ENCODE measurements at regions not wholly inside any gene's neighbourhood (a gene's known extent, or its start where the extent isn't known, plus 50 kb on each side); places are given as distances from the start of the nearest gene placed in this dataset.
"Not testable (repeated sequence)": the region's sequence is repeated elsewhere in the genome, so short reads cannot be mapped to it uniquely, and the experiment has no call there.

DNA sequence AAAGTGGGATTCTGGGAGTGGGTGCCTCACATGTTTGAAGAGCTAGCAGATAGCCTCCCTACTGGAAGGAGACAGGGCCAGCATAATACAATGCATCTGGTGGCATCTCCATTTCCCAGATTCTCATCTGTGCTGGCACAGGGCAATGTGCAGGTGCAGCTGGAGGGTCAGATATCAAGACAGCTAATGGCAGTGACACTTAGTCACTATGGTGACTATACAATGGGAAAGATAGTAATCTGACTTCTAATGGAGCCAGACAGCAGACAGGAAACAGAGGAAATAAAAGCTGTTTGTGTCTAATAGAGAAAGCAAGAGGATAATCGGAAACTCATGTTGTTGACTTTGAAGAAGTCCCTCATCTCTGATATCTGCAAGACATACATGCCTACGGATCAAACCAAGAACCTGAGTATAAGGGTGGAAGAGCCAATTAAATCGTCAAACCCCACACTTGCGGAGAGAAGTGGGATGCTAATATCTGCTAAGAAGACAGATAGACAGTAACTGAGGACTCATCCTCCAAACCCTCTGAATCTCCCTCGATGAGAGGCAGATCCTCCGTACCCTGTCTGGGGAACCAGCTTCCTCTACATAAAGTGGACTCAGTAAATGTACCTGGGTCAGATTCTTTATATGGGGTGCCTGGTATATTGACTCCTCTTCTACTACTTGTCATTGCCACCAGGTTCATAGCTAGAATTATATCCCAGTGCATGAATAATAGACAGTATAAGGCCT, 692.7 kb downstream of the SOCS6 start:
- DNase-seq (ENCODE audit: low read depth, low spot score) = no peak
- H3K27ac ChIP-seq = no peak overlapping the region

- H3K27ac ChIP-seq = no peak overlapping the region
- DNase-seq (ENCODE audit: low read depth, low spot score) = no peak
Measured at GRCh38 chr18:70973626-70974025, 684.8 kb downstream of the SOCS6 start.

DNA sequence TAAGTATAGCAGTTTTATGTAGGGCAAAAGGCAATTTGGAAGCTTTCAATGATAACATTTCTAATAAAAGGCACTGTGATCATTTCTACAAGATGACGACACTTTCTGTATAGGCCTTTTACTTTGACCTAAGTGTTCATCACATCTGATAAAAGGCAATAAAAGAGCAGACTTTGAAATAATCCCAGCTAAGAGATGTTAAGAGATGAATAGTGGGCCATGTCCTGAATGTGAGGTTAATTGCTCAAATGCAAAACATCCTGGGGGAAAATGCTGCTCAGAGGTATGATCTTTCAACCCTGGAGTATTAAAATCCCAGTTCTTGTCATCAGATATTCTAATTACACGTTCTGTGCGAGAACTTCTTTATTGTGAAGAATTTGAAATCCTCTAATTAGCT, 677.6 kb downstream of the SOCS6 start:
- H3K27ac ChIP-seq = no peak overlapping the region
- DNase-seq (ENCODE audit: low read depth, low spot score) = no peak

- H3K27ac ChIP-seq = no peak overlapping the region
- DNase-seq (ENCODE audit: low read depth, low spot score) = no peak
Measured at GRCh38 chr18:70961939-70962338, 673.1 kb downstream of the SOCS6 start.

DNA sequence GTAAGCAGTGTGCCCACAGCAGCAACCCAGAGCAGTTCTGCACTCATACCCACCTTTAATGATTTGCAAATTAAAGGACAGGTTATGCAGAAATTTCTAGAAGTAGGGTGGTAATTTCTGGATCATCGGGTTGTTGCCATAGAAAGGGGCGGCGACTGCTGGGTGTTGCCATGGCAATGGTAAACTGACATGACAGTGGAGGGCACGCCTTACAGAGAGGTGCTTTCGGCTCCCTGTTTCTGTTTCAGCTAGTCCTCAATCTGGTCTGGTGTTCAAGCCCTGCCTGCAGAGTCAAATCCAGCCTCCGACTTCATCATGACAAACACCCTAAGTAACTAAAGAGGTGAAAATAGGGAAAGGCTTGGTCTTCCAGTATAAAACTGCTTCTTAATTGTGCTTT, 667.7 kb downstream of the SOCS6 start:
- no peak overlapping the region for H3K27ac ChIP-seq
- DNase-seq (ENCODE audit: low read depth, low spot score) = no peak

- DNase-seq (ENCODE audit: low read depth, low spot score) = no peak
- no peak overlapping the region for H3K27ac ChIP-seq
Measured at GRCh38 chr18:70936160-70936559, 647.3 kb downstream of the SOCS6 start.

- no peak for DNase-seq (ENCODE audit: low read depth, low spot score)
- H3K27ac ChIP-seq = no peak overlapping the region
Measured at GRCh38 chr18:70931942-70932814, 643.3 kb downstream of the SOCS6 start.

DNA sequence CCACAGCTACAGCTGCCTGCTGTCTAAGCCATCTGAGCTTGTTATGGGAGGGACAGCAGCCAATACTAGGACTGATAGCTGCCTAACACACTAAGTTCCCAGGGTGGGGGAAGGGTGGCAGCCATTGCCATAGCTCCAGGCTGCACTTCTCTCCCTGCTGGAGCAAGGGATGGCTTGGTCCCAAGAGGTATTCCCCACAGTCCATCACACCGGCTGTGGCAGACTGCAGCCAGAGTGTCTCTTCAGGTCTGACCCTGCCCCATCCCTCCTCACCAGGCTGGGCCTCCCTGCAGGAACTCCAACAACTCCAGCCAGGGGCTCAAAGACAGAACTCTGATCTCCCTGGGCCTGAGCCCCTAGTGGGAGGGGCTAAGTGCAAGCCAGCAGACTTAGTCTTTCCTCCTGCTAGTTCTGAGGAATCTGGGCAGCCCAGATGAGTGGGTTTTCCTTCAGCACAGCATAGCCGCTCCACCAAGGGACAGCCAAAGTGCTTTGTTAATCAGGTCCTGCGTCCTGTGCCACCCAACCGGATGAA, 632.1 kb downstream of the SOCS6 start:
- DNase-seq (ENCODE audit: low read depth, low spot score) = no peak
- H3K27ac ChIP-seq = no peak overlapping the region

- no peak for DNase-seq (ENCODE audit: low read depth, low spot score)
- H3K27ac ChIP-seq = no peak overlapping the region
Measured at GRCh38 chr18:70907673-70908072, 618.8 kb downstream of the SOCS6 start.

GRCh38 chr18:70892381-70892780, 603.5 kb downstream of the SOCS6 start:
- DNase-seq (ENCODE audit: low read depth, low spot score) = no peak
- H3K27ac ChIP-seq = no peak overlapping the region

DNA sequence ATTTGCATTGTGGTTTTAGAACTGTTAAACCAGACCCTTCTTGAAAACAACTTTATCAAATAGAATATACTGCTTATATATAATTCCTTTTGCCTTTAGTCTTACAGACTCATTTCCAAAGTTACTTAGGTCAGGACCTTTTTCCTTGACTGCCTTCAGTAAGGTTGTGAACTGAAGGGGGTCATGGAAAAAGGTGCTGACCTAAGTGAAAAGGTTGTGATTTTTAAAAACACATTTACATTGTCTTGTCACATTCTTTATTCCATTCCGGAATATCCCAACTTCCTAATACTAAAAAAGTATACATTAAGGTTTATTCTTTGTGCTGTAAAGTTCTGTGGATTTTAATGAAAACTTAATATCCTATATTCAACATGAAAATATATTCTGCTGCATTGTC, 581.4 kb downstream of the SOCS6 start:
- no peak for DNase-seq (ENCODE audit: low read depth, low spot score)
- no peak overlapping the region for H3K27ac ChIP-seq

DNA sequence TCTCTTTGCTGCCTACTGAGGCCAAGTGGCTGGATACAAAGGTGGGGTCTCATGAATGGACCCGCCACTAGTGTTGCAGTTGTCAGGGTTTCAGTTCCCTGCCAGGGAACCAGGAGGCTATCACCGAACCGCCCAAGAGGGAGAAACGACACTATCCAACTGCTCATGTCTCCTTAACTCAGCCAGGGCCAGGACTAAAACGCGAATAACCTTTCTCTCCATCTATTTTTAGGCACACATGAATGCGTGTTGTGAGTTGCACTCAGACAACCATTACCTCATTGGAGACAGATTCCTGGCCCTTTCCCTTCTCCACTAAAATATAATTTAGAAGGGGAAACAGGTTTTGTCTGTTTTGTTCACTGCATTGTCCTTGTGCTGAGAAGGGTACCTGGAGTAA, 559.5 kb downstream of the SOCS6 start:
- H3K27ac ChIP-seq = no peak overlapping the region
- DNase-seq (ENCODE audit: low read depth, low spot score) = no peak

GRCh38 chr18:70840649-70841048, 551.8 kb downstream of the SOCS6 start:
- H3K27ac ChIP-seq = no peak overlapping the region
- DNase-seq (ENCODE audit: low read depth, low spot score) = no peak

DNA sequence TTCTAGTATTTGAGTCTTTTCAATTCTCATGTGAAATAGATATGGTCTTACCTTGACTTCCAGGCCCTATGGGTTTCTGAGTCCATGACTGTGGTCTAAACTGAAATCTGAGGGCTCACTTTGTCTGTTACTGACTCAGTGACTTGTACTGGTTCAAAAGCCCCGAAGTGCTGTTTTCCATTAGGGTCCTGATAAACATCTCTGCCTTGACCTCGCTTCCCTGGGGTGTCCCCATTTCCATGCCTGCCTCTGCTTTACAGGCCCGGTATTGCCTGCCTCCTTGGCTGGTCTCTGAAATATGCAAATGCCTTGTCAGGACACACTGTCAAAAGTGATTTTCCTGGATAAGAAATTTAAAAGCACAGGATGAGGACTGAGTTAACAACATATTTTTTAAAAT, 538.8 kb downstream of the SOCS6 start:
- no peak for DNase-seq (ENCODE audit: low read depth, low spot score)
- H3K27ac ChIP-seq = no peak overlapping the region

DNA sequence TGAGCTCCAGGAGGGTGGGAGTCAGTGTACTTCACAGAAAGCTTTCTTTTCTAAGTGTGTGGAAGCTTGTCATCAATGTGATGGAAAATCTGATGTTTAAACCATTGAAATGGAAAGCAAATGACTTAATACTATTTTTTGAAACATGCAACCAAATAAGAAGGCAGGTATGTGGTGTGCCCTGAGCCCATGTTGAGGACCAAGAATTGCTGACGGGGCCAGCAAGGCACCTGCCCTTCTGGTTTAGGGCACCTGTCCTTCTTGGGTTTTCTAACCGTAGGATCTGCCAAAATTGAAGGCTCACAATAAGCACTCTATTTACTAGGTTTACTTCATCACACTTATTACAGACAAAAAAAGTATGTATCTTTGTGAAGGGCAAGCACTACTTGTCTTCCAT, 537.7 kb downstream of the SOCS6 start:
- DNase-seq (ENCODE audit: low read depth, low spot score) = no peak

GRCh38 chr18:70822691-70823090, 533.8 kb downstream of the SOCS6 start:
- H3K27ac ChIP-seq = no peak overlapping the region
- no peak for DNase-seq (ENCODE audit: low read depth, low spot score)

More for the DNA sequence above, 537.7 kb downstream of the SOCS6 start:
- H3K27ac ChIP-seq = no peak overlapping the region

DNA sequence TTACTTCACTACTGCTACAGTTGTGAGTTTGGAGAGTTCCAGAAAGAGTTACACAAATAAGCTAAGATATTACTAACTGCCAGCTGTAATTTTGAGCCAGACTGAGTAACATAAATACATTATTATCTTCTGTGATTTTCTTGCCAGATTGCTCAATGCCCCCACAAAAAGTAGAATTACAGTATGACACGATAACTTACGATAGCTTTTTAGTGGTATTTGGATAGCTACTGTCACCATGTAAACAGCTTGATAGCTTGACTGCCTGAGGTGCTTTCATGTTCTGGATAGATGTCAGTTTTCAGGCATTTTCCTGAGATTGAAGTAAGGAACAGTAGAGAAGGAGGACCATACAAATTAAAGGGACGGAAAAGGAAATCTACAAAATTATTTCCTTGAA, 533.3 kb downstream of the SOCS6 start:
- no peak overlapping the region for H3K27ac ChIP-seq
- DNase-seq (ENCODE audit: low read depth, low spot score) = no peak

DNA sequence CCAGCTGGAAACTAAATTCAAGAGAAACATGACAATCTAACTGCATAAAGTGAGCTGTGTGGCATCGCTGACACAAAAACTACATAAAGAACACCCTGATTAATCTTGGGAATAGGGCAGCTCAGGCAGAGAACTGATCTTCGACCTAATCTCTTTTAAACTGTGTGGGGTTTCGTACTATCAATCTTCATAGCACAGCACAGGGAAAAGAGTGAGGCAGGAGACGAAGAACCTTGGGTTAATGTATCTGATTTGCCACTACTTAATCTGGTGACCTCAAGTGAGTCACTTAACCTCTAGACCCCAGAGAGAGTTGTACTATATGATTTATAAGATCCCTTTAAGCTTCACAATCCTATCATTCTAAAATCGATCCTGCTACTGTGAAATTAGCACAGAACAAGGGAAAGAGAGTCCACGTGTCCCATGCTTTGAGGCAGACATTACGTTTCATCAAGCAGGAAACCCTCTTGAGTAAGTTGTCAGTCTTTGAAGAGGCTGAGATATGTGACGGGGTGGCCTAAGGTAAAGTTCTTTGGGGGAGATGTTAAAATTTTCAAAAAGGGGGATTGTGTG, 519.7 kb downstream of the SOCS6 start:
- no peak overlapping the region for H3K27ac ChIP-seq
- DNase-seq (ENCODE audit: low read depth, low spot score) = no peak

GRCh38 chr18:70781860-70782453, 493.1 kb downstream of the SOCS6 start:
- H3K27ac ChIP-seq = no peak overlapping the region
- DNase-seq (ENCODE audit: low read depth, low spot score) = peak; percentile 0

DNA sequence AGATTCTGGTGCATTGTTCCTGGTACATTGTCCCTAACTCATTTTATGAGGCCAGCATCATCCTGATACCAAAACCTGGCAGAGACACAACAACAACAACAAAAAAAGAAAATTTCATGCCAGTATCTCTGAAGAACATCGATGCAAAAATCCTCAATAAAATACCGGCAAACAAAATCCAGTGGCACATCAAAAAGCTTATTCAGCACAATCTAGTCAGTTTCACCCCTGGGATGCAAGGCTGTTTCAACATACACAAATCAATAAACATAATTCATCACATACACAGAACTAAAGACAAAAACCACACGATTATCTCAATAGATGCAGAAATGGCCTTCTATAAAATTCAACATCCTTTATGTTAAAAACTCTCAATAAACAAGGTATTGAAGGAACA, 477.4 kb downstream of the SOCS6 start:
- DNase-seq (ENCODE audit: low read depth, low spot score); H3K27ac ChIP-seq: not testable (repeated sequence)

- H3K27ac ChIP-seq = no peak overlapping the region
- DNase-seq (ENCODE audit: low read depth, low spot score) = no peak
Measured at GRCh38 chr18:70762812-70763211, 474.0 kb downstream of the SOCS6 start.

Data from epithelial cell of prostate (primary cell).